ENCODE measurements at regions not wholly inside any gene's neighbourhood (a gene's known extent, or its start where the extent isn't known, plus 50 kb on each side); places are given as distances from the start of the nearest gene placed in this dataset.

GRCh38 chr1:239888639-239889038 is 203.0 kb upstream of the FMN2 start:
- TF ChIP-seq, protein P1, sequence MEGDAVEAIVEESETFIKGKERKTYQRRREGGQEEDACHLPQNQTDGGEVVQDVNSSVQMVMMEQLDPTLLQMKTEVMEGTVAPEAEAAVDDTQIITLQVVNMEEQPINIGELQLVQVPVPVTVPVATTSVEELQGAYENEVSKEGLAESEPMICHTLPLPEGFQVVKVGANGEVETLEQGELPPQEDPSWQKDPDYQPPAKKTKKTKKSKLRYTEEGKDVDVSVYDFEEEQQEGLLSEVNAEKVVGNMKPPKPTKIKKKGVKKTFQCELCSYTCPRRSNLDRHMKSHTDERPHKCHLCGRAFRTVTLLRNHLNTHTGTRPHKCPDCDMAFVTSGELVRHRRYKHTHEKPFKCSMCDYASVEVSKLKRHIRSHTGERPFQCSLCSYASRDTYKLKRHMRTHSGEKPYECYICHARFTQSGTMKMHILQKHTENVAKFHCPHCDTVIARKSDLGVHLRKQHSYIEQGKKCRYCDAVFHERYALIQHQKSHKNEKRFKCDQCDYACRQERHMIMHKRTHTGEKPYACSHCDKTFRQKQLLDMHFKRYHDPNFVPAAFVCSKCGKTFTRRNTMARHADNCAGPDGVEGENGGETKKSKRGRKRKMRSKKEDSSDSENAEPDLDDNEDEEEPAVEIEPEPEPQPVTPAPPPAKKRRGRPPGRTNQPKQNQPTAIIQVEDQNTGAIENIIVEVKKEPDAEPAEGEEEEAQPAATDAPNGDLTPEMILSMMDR (IDR thresholded peaks at IDR 0.05), result no peak
- TF ChIP-seq POLR2A (IDR thresholded peaks at IDR 0.05), result no peak

Measured in esophagus squamous epithelium (tissue), 4 donors.